ENCODE measurements at regions not wholly inside any gene's neighbourhood (a gene's known extent, or its start where the extent isn't known, plus 50 kb on each side); places are given as distances from the start of the nearest gene placed in this dataset.

GRCh38 chr19:28012361-28012760, 1200.6 kb downstream of the UQCRFS1 start:
- no peak for TF ChIP-seq CTCF (conservative IDR thresholded peaks at IDR 0.05; ENCODE audit: low read depth, low read length)
- H3K4me3 ChIP-seq (ENCODE audit: low read depth, low read length) = no peak overlapping the region
- DNase-seq (ENCODE audit: low read depth) = no peak

- DNase-seq (ENCODE audit: low read depth) = no peak
- no peak for TF ChIP-seq CTCF (conservative IDR thresholded peaks at IDR 0.05; ENCODE audit: low read depth, low read length)
- no peak overlapping the region for H3K4me3 ChIP-seq (ENCODE audit: low read depth, low read length)
Measured at GRCh38 chr19:28010656-28011055, 1202.3 kb downstream of the UQCRFS1 start.

GRCh38 chr19:28009696-28010095, 1203.3 kb downstream of the UQCRFS1 start:
- DNase-seq (ENCODE audit: low read depth) = no peak
- H3K4me3 ChIP-seq (ENCODE audit: low read depth, low read length) = no peak overlapping the region
- no peak for TF ChIP-seq CTCF (conservative IDR thresholded peaks at IDR 0.05; ENCODE audit: low read depth, low read length)

GRCh38 chr19:28008695-28009094, 1204.3 kb downstream of the UQCRFS1 start:
- no peak for TF ChIP-seq CTCF (conservative IDR thresholded peaks at IDR 0.05; ENCODE audit: low read depth, low read length)
- no peak overlapping the region for H3K4me3 ChIP-seq (ENCODE audit: low read depth, low read length)
- DNase-seq (ENCODE audit: low read depth) = no peak

GRCh38 chr19:28003543-28003942, 1209.4 kb downstream of the UQCRFS1 start:
- H3K4me3 ChIP-seq (ENCODE audit: low read depth, low read length) = no peak overlapping the region
- no peak for DNase-seq (ENCODE audit: low read depth)
- no peak for TF ChIP-seq CTCF (conservative IDR thresholded peaks at IDR 0.05; ENCODE audit: low read depth, low read length)

GRCh38 chr19:27997069-27997468, 1215.9 kb downstream of the UQCRFS1 start:
- TF ChIP-seq CTCF (conservative IDR thresholded peaks at IDR 0.05; ENCODE audit: low read depth, low read length) = no peak
- DNase-seq (ENCODE audit: low read depth) = no peak
- H3K4me3 ChIP-seq (ENCODE audit: low read depth, low read length) = no peak overlapping the region

- no peak for TF ChIP-seq CTCF (conservative IDR thresholded peaks at IDR 0.05; ENCODE audit: low read depth, low read length)
- H3K4me3 ChIP-seq (ENCODE audit: low read depth, low read length) = no peak overlapping the region
- no peak for DNase-seq (ENCODE audit: low read depth)
Measured at GRCh38 chr19:27993619-27994570, 1219.1 kb downstream of the UQCRFS1 start.

Data from choroid plexus epithelial cell (primary cell).